RWPE2 (cell line): ENCODE measurements at regions not wholly inside any gene's neighbourhood (a gene's known extent, or its start where the extent isn't known, plus 50 kb on each side); places are given as distances from the start of the nearest gene placed in this dataset.

Experiments used
- ATAC-seq: fragments of 200-7000 bp; cut with Tn5 transposase; 3 replicates; pipeline ENCODE4 v1.9.1; 2021; ENCODE audit warnings: low read depth
- DNase-seq: peaks from one replicate; pipeline ENCODE4 v3.0.0-alpha.2; 2020; ENCODE audit warnings: low spot score
- H3K27ac ChIP-seq: fragments of 450-650 bp; 2 replicates; pipeline ENCODE4 v1.5.1; 2017; ENCODE audit warnings: mild to moderate bottlenecking; ENCODE audit not compliant: poor library complexity, severe bottlenecking
- H3K27me3 ChIP-seq: fragments of 250-450 bp; sonication (Bioruptor Pico); 2 replicates; pipeline ENCODE4 v1.5.1; 2021; ENCODE audit warnings: mild to moderate bottlenecking, moderate library complexity; ENCODE audit not compliant: insufficient read depth, poor library complexity, severe bottlenecking
- H3K36me3 ChIP-seq: fragments of 250-450 bp; sonication (Bioruptor Pico); 2 replicates; pipeline ENCODE4 v1.5.1; 2020; ENCODE audit warnings: low read depth, mild to moderate bottlenecking, moderate library complexity
- H3K4me1 ChIP-seq: fragments of 250-450 bp; sonication (Bioruptor Pico); 2 replicates; pipeline ENCODE4 v1.5.1; 2021; ENCODE audit warnings: mild to moderate bottlenecking, moderate library complexity; ENCODE audit not compliant: insufficient read depth, poor library complexity, severe bottlenecking
- H3K4me3 ChIP-seq: fragments of 250-450 bp; sonication (Bioruptor Pico); 2 replicates; pipeline ENCODE4 v1.5.1; 2021; ENCODE audit warnings: mild to moderate bottlenecking, moderate library complexity; ENCODE audit not compliant: severe bottlenecking
- H3K9me3 ChIP-seq: fragments of 250-450 bp; sonication (Bioruptor Pico); 2 replicates; pipeline ENCODE4 v1.5.1; 2021; ENCODE audit warnings: mild to moderate bottlenecking, moderate library complexity; ENCODE audit not compliant: severe bottlenecking
- TF ChIP-seq, protein P1 (sequence below): fragments of 450-650 bp; IDR thresholded peaks from one replicate; pipeline ENCODE4 v1.5.1; 2017; ENCODE audit warnings: mild to moderate bottlenecking, moderate library complexity; ENCODE audit not compliant: poor library complexity, severe bottlenecking

DNA sequence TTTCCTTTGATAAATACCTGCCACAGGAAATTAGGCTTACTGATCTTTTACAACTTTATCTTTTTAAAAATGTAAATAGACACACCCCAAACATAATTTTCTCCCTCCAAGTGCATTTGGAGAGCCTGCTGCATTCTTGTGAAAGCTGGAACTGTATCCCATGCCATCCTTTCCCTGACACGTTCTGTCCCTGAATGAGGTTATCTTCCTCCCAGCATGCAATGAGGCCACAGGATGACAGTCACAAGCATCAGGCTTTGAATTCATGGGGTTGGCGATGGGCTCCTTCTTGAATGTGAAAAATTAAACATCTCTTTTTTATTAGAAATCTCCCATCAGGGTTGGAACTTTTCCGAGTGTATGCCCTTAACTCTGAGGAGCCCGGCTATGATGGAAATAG is 77.8 kb downstream of the CTAGE1 start:
- Histone ChIP-seq H3K36me3 (no peaks in the 10 kb centered on the region), H3K27ac (no peak overlapping the region), H3K27me3 (no peaks in the 10 kb centered on the region), H3K4me3 (no peak overlapping the region), H3K9me3 (no peaks in the 10 kb centered on the region), H3K4me1 (no peaks in the 10 kb centered on the region)
- ATAC-seq (no peak), DNase-seq (no peak)
- TF ChIP-seq, protein P1, sequence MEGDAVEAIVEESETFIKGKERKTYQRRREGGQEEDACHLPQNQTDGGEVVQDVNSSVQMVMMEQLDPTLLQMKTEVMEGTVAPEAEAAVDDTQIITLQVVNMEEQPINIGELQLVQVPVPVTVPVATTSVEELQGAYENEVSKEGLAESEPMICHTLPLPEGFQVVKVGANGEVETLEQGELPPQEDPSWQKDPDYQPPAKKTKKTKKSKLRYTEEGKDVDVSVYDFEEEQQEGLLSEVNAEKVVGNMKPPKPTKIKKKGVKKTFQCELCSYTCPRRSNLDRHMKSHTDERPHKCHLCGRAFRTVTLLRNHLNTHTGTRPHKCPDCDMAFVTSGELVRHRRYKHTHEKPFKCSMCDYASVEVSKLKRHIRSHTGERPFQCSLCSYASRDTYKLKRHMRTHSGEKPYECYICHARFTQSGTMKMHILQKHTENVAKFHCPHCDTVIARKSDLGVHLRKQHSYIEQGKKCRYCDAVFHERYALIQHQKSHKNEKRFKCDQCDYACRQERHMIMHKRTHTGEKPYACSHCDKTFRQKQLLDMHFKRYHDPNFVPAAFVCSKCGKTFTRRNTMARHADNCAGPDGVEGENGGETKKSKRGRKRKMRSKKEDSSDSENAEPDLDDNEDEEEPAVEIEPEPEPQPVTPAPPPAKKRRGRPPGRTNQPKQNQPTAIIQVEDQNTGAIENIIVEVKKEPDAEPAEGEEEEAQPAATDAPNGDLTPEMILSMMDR, result no peak

DNA sequence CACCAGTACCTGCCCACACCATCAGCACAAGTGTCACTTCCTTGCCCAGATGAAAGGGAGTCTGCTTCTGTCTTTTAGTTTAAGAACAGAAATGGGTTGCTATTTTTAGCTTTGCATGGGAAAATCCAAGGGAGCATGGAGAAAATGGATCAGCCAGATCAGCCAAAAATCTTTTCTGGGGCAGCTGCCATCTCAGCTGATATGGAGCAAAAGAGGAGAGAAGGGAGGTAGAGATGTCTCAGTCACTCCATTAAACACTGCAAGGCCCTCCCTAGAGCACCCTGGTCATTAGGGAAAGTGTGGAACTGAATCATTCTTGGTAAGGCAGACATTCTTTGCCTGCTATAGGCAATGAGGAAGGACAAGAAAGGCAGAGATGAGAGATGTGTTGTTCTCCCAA is 79.9 kb downstream of the CTAGE1 start:
- Histone ChIP-seq H3K4me1 (no peaks in the 10 kb centered on the region), H3K27me3 (no peaks in the 10 kb centered on the region), H3K36me3 (no peaks in the 10 kb centered on the region), H3K27ac (no peak overlapping the region), H3K4me3 (no peak overlapping the region), H3K9me3 (no peaks in the 10 kb centered on the region)
- no peak for DNase-seq
- ATAC-seq, result no peak
- TF ChIP-seq, protein P1, result no peak

DNA sequence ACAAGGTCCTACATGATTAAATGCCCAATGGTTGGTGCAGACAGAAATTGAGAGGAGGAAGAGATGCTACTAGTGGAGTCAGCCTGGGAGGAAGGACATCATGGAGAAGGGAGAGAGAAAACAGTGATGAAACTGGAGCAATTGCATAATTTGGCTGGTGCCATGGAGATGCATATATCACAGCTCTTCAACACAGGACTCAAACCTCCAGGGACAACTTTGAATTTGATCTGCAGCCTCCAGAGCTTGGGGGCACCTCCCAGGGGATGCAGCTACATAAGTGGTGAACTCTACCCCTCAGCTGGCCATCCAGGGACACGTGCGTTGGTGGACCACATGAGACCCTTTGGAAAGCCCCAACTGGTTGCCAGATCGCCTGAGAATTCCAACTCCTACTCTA is 80.4 kb downstream of the CTAGE1 start:
- Histone ChIP-seq H3K36me3 (no peaks in the 10 kb centered on the region), H3K4me1 (no peaks in the 10 kb centered on the region), H3K27ac (no peak overlapping the region), H3K4me3 (no peak overlapping the region), H3K27me3 (no peaks in the 10 kb centered on the region), H3K9me3 (no peaks in the 10 kb centered on the region)
- no peak for ATAC-seq
- no peak for DNase-seq
- TF ChIP-seq, protein P1, result no peak

DNA sequence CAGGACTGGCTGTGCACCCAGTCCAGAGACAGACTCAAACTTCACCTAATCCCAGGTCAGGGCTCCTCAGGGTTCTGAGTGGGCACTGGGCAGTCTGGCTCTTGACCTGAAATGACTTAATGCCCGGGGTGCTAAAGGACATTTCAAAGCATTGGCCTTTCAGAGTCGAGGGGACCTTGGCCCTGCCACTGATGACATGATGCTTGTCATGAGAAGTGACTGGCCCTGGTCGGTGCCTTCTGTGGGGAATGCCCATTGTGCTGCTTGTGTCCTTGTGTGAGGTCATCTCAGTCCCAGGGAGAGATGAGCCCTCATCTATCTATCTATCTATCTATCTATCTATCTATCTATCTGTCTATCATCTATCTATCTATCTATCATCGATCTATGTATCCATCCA is 81.3 kb downstream of the CTAGE1 start:
- TF ChIP-seq, protein P1, result no peak
- DNase-seq (no peak), ATAC-seq (no peak)
- Histone ChIP-seq H3K36me3 (no peaks in the 10 kb centered on the region), H3K4me3 (no peak overlapping the region), H3K9me3 (no peaks in the 10 kb centered on the region), H3K27me3 (no peaks in the 10 kb centered on the region), H3K4me1 (no peaks in the 10 kb centered on the region), H3K27ac (no peak overlapping the region)

DNA sequence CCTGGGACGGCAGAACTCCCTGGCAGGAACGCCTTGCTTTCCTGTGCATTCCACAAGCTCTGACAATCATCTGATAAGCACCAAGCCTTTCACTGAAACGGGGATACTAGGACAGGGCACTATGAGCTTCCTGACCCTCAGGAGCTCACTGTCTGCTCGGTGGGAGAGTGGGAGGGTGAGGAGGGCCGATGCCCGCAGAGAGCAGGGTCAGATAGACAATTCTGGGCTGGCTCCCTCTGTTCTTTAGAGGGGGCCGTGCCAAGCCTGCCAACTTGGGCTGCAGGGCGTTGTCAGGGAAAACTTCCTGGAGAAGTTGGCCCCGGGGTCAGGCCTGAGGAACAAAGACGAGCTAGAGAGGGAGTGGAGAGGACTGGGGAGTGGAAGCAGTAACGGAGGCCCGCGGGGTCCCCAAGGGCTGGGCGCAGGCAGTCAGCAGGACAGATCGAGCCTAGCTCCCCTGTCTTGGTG is 82.0 kb downstream of the CTAGE1 start:
- H3K27ac ChIP-seq, result no peak overlapping the region
- DNase-seq, result no peak
- TF ChIP-seq, protein P1, result no peak
- ATAC-seq, result no peak
- no peaks in the 10 kb centered on the region for H3K27me3 ChIP-seq
- H3K4me3 ChIP-seq, result no peak overlapping the region
- no peaks in the 10 kb centered on the region for H3K9me3 ChIP-seq
- no peaks in the 10 kb centered on the region for H3K36me3 ChIP-seq
- H3K4me1 ChIP-seq, result no peaks in the 10 kb centered on the region
